ACC112 (cell line): ENCODE measurements at regions not wholly inside any gene's neighbourhood (a gene's known extent, or its start where the extent isn't known, plus 50 kb on each side); places are given as distances from the start of the nearest gene placed in this dataset.

Experiments used
- H2AFZ ChIP-seq: fragments of 200-600 bp; sonication (generic); one replicate; pipeline ENCODE4 v1.6.0; 2017; ENCODE audit warnings: antibody characterized with exemption, low read length; ENCODE audit not compliant: unreplicated experiment
- H3K27ac ChIP-seq: fragments of 200-600 bp; sonication (generic); 2 replicates; pipeline ENCODE4 v1.5.1; 2014; ENCODE audit warnings: low read depth, mild to moderate bottlenecking, antibody characterized with exemption, low read length, moderate library complexity
- H3K27me3 ChIP-seq: fragments of 200-600 bp; sonication (generic); 2 replicates; pipeline ENCODE4 v1.6.1; 2014; ENCODE audit warnings: mild to moderate bottlenecking, antibody characterized with exemption, low read length, moderate library complexity, mixed read lengths; ENCODE audit not compliant: insufficient read depth
- H3K36me3 ChIP-seq: fragments of 200-600 bp; sonication (generic); 2 replicates; pipeline ENCODE4 v1.6.1; 2016; ENCODE audit warnings: mild to moderate bottlenecking, antibody characterized with exemption, low read length, moderate library complexity, mixed read lengths; ENCODE audit not compliant: insufficient read depth
- H3K4me1 ChIP-seq: fragments of 200-600 bp; sonication (generic); one replicate; pipeline ENCODE4 v1.6.1; 2016; ENCODE audit warnings: low read length, mixed read lengths; ENCODE audit not compliant: insufficient read depth, unreplicated experiment, control insufficient read depth
- H3K4me3 ChIP-seq: fragments of 200-600 bp; sonication (generic); 2 replicates; pipeline ENCODE4 v1.5.1; 2014; ENCODE audit warnings: mild to moderate bottlenecking, low read depth, low read length
- H3K79me2 ChIP-seq: fragments of 200-600 bp; sonication (generic); one replicate; pipeline ENCODE4 v1.6.0; 2016; ENCODE audit warnings: low read length; ENCODE audit not compliant: control insufficient read depth, unreplicated experiment, insufficient read depth

DNA sequence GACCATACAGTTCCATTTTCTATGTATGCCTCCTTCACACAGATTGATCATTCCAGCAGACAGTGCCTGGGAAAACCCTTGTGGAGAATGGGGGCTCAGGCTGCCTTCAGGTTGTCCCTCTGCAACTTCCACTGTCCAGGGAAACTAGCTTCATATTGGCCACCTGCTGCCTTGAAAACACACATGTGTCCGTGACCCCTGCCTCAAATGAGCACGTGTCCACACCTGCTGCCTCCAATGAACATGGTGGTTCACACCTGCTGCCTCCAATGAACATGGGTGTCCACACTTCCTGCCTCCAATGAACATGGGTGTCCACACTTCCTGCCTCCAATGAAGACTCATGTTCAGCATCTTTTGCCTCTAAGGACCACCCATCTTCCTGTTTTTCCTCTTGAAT lies 185.4 kb upstream of the ADCY2 start:
- H3K36me3 ChIP-seq, result no peaks in the 10 kb centered on the region
- no peak overlapping the region for H3K27ac ChIP-seq
- no peak overlapping the region for H2AFZ ChIP-seq
- no peaks in the 10 kb centered on the region for H3K79me2 ChIP-seq
- no peaks in the 10 kb centered on the region for H3K27me3 ChIP-seq
- H3K4me1 ChIP-seq, result no peaks in the 10 kb centered on the region
- no peak overlapping the region for H3K4me3 ChIP-seq

DNA sequence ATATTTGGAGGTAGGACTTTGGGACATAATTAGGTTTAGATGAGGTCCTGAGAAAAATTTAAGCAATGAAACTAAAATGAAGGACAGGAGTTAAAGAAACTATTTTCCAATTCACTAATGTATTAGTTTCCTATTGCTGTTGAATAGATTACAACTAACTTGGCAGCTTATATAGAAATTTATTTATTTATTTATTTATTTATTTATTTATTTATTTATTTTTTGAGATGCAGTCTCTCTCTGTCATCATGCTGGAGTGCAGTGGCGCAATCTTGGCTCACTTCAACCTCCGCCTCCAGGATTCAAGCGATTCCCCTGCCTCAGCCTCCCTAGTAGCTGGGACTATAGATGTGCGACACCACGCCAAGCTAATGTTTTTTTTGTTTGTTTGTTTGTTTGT lies 182.4 kb upstream of the ADCY2 start:
- no peaks in the 10 kb centered on the region for H3K36me3 ChIP-seq
- H3K4me3 ChIP-seq, result no peak overlapping the region
- no peak overlapping the region for H2AFZ ChIP-seq
- H3K4me1 ChIP-seq, result no peaks in the 10 kb centered on the region
- no peaks in the 10 kb centered on the region for H3K27me3 ChIP-seq
- H3K79me2 ChIP-seq, result no peaks in the 10 kb centered on the region
- H3K27ac ChIP-seq, result no peak overlapping the region

DNA sequence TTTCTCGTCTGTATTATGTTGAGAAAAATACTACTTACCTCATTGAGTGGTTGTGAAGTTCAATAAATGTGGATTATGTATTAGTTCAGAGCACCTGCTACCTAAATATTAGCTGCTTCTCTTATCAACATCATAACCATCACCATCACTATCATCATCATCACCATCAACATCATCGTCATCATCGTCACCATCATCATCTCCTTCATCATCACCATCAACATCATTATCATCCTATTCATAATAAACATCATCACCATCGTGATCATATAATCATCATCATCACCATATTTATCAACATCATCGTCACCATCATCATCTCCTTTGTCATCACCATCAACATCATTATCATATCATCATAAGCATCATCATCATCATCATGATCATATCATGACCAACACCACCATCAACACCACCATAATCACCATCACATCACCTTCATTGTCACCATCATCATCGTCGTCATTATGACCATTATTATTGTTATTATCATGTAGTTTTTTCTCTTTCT lies 181.0 kb upstream of the ADCY2 start:
- no peak overlapping the region for H3K4me3 ChIP-seq
- no peaks in the 10 kb centered on the region for H3K27me3 ChIP-seq
- H3K36me3 ChIP-seq, result no peaks in the 10 kb centered on the region
- no peak overlapping the region for H2AFZ ChIP-seq
- H3K27ac ChIP-seq, result no peak overlapping the region
- no peaks in the 10 kb centered on the region for H3K4me1 ChIP-seq
- H3K79me2 ChIP-seq, result no peaks in the 10 kb centered on the region

DNA sequence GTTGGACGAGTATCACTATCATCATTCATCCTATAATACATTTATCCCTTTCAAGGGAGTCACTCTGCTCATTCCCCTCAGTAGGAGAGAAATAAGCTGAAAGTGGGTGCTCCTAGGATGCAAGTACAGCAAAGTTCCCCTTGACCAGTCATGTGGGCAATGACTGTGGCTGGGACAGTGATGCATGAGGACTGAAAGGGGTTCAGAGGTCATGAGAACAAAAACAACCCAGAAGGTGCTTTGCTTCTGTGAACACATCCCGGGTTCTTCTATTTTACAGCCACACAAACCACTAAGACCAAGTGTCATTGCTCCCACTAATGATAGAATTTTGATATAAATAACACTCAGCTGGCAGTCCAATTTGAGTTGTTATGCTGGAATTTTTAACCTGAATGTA lies 177.8 kb upstream of the ADCY2 start:
- Histone ChIP-seq H3K27me3 (no peaks in the 10 kb centered on the region), H3K36me3 (no peaks in the 10 kb centered on the region), H3K27ac (no peak overlapping the region), H3K4me3 (no peak overlapping the region), H3K79me2 (no peaks in the 10 kb centered on the region), H2AFZ (no peak overlapping the region), H3K4me1 (no peaks in the 10 kb centered on the region)

DNA sequence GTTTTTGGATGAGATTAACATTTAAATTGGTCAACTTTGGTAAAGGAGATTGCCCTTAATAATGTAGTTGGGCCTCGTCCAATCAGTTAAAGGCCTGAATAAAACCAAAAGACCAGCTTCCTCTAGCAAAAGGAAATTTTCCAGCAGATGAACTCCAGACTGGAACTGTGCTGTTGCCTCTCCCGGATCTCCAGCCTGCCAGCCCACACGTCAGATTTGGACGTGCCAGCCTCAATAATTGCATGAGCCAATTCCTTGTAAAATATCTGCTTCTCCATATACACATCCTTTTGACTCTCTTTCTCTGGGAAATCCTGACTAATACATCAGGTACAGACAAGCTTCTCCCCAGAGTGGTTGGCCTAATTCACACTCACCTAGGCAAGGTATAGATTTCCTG lies 175.8 kb upstream of the ADCY2 start:
- no peaks in the 10 kb centered on the region for H3K4me1 ChIP-seq
- no peak overlapping the region for H3K27ac ChIP-seq
- no peaks in the 10 kb centered on the region for H3K79me2 ChIP-seq
- no peaks in the 10 kb centered on the region for H3K27me3 ChIP-seq
- H3K4me3 ChIP-seq, result no peak overlapping the region
- H3K36me3 ChIP-seq, result no peaks in the 10 kb centered on the region
- H2AFZ ChIP-seq, result no peak overlapping the region

DNA sequence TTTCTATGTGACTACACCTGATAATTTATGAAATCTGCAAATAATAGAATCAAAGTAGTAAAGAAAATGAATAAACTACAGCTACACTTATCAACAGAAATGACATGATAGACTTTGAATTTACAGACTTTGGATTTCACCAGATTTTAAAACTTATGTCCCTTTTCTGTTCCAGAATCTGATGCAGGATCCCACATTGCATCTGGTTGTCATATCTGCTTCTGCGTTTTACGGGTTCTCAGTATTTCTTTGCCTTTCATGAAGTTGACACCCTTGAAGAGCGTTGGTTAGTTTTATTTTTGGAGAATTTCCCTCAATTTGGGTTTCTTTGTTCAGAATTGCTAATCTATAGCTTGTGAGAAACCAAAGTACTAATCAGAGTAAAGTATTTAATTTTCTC lies 174.9 kb upstream of the ADCY2 start:
- Histone ChIP-seq H2AFZ (no peak overlapping the region), H3K4me1 (no peaks in the 10 kb centered on the region), H3K4me3 (no peak overlapping the region), H3K27me3 (no peaks in the 10 kb centered on the region), H3K36me3 (no peaks in the 10 kb centered on the region), H3K79me2 (no peaks in the 10 kb centered on the region), H3K27ac (no peak overlapping the region)

DNA sequence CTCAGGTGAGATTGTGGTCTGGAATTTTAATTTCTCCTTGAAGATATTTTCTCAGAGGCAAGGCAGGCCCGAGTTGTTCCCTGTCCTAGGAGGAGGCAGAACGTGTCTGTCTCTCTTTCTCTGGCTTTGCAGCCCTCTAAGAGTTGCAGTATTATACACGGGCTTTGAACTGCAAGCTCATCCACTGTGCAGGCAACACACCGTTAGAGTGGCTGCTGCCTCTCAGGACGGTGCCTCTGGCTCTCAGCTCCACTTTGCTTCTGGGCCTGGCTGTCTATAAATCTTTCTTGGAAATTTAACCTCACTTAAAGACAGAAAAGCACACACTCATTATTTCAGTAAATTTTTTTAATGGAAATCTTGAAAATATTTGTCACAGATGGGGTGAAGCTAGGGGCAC lies 170.1 kb upstream of the ADCY2 start:
- Histone ChIP-seq H2AFZ (no peak overlapping the region), H3K79me2 (no peaks in the 10 kb centered on the region), H3K27ac (no peak overlapping the region), H3K4me3 (no peak overlapping the region), H3K27me3 (no peaks in the 10 kb centered on the region), H3K36me3 (no peaks in the 10 kb centered on the region), H3K4me1 (no peaks in the 10 kb centered on the region)

DNA sequence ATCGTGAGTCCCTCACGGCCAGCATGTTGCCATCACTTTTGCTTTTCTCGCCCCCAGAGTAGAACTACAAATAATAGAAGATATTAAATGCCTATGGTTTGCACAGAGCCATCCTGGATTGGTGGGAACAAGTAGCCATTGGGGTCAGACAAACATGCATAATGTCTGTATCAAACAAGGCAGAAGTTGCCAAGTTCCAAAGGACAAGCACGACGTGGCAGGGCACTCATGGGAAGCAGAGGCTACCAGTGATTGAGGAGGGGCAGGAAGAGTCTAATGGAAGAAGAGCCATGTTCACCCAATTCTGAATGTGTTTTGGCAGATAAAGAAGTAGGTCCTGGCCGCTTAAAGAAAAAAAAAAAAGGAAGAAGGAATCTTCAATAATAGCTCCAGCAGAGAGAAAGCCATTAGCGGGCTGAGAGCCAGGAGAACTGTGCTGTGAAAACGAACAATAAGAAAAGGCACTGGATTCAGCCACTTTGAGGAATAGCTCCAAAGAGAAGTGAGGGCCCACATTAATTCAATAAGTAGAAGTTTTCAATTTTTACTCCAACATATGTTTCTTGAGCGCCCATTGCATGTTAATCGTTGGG lies 153.7 kb upstream of the ADCY2 start:
- no peak overlapping the region for H2AFZ ChIP-seq
- H3K4me3 ChIP-seq, result no peak overlapping the region
- no peaks in the 10 kb centered on the region for H3K79me2 ChIP-seq
- no peaks in the 10 kb centered on the region for H3K27me3 ChIP-seq
- no peaks in the 10 kb centered on the region for H3K36me3 ChIP-seq
- no peaks in the 10 kb centered on the region for H3K4me1 ChIP-seq
- no peak overlapping the region for H3K27ac ChIP-seq

DNA sequence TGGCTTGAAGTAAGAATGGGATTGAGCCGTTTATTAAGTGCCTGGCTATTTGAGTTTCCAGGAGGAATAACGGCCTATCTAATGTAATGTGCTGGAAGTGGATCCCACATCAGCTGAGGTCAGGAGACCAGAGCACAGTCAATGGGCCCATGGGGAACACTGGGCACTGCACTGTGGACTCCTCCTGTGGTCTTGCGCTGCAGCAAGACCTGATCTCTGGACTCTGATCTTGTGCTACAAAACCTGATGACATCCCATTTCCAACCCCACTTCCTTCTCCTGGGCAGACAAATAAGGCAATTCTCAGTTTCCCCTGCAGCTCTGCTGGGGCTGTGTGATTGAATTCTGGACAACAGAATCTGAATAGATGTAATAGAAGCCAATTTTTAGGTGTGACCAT lies 151.7 kb upstream of the ADCY2 start:
- Histone ChIP-seq H2AFZ (no peak overlapping the region), H3K79me2 (no peaks in the 10 kb centered on the region), H3K4me3 (no peak overlapping the region), H3K4me1 (no peaks in the 10 kb centered on the region), H3K36me3 (no peaks in the 10 kb centered on the region), H3K27ac (no peak overlapping the region), H3K27me3 (no peaks in the 10 kb centered on the region)

DNA sequence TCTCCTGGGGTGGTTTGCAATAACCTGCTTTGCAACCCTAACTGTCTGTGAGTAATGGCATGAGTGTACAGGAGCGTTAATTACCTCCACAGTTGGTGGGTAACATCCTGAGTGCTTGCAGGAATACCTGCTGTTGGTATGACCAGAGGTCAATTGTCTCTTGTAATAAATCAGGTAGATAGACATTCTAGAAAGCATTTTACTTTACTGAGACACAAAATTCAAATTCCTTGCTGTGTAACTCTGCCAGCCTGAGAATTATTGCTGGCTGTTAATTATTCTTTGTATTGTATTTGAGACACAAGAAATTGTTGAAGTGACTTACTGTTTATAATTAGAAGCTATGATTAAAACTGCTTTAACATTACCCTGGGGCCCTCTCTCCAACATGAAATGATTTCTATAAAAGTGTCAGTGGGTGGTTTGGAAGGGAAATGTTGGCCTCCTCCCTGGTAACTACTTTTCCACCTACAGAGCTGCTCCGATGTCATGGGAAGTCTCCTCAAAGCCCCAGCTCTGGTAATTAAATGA lies 150.8 kb upstream of the ADCY2 start:
- Histone ChIP-seq H3K4me1 (no peaks in the 10 kb centered on the region), H3K27ac (no peak overlapping the region), H3K27me3 (no peaks in the 10 kb centered on the region), H3K36me3 (no peaks in the 10 kb centered on the region), H3K4me3 (no peak overlapping the region), H2AFZ (no peak overlapping the region), H3K79me2 (no peaks in the 10 kb centered on the region)

DNA sequence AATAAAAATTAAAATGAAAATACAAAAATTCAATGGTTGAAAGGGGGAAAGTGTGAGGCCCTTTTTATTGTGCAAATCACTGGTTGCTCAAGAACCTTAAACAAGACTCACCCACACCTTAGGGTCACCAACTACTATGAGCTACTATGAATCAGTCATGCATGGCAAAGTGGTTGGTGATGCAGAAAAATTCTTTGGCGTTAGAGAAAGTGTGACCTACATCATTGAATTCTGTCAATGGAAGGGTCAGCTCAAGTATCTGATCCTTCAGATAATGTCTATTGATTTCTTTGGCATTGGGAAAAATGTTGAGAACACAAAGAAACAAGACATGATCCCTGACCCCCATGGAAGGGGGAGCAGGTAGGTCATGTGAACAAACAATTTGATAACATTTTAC lies 149.7 kb upstream of the ADCY2 start:
- no peak overlapping the region for H3K27ac ChIP-seq
- no peak overlapping the region for H2AFZ ChIP-seq
- H3K79me2 ChIP-seq, result no peaks in the 10 kb centered on the region
- no peaks in the 10 kb centered on the region for H3K36me3 ChIP-seq
- H3K4me3 ChIP-seq, result no peak overlapping the region
- H3K27me3 ChIP-seq, result no peaks in the 10 kb centered on the region
- H3K4me1 ChIP-seq, result no peaks in the 10 kb centered on the region
